Stimulated activated naive CD8-positive, alpha-beta T cell treated with anti-CD3 and anti-CD28 coated beads, Interleukin-15, amount 100 ng/mL, for 72 hours (primary cell): ENCODE measurements at regions not wholly inside any gene's neighbourhood (a gene's known extent, or its start where the extent isn't known, plus 50 kb on each side); places are given as distances from the start of the nearest gene placed in this dataset.
"Not testable (repeated sequence)": the region's sequence is repeated elsewhere in the genome, so short reads cannot be mapped to it uniquely, and the experiment has no call there.

Experiments
- ATAC-seq: fragments of 150-1000 bp; cut with Tn5 transposase; 2 replicates; pipeline ENCODE4 v1.10.0; 2021; ENCODE audit warnings: mild to moderate bottlenecking, moderate library complexity
- DNase-seq, 2 donors: peaks; one replicate each; pipeline ENCODE4 v3.0.0; 2021 to 2022
- H3K27ac Mint-ChIP-seq, 2 donors: one replicate each; pipeline ENCODE4 v1.8.0; 2022; ENCODE audit warnings: mild to moderate bottlenecking in 2 of 2, mixed read lengths in 2 of 2, moderate library complexity in 2 of 2
- H3K27me3 Mint-ChIP-seq: one replicate; pipeline ENCODE4 v1.8.0; 2022; ENCODE audit warnings: mixed read lengths
- H3K4me1 Mint-ChIP-seq: one replicate; pipeline ENCODE4 v1.8.0; 2022; ENCODE audit warnings: mild to moderate bottlenecking, mixed read lengths
- H3K4me3 Mint-ChIP-seq, 2 donors: one replicate each; pipeline ENCODE4 v1.8.0; 2022; ENCODE audit warnings: mild to moderate bottlenecking in 2 of 2, mixed read lengths in 2 of 2, moderate library complexity in 1 of 2
- H3K9me3 Mint-ChIP-seq, 2 donors: one replicate each; pipeline ENCODE4 v1.8.0; 2022; ENCODE audit warnings: mixed read lengths in 2 of 2

GRCh38 chr2:100704711-100705110 is 115.2 kb upstream of the NPAS2 start:
- no peak overlapping the region for H3K4me3 Mint-ChIP-seq
- H3K27me3 Mint-ChIP-seq, result no peaks in the 10 kb centered on the region

GRCh38 chr2:100707016-100707947 is 112.7 kb upstream of the NPAS2 start:
- Mint-ChIP-seq H3K4me3 (no peak overlapping the region), H3K27me3 (no peaks in the 10 kb centered on the region), H3K9me3 (no peaks in the 10 kb centered on the region), H3K4me1 (peaks cover 13% of the 10 kb centered on the region), H3K27ac (peak overlapping the region in 1 of 2 donors; percentile 55)
- DNase-seq (no peak), ATAC-seq (no peak)

More at GRCh38 chr2:100704711-100705110, 115.2 kb upstream of the NPAS2 start:
- no peak for ATAC-seq
- peaks cover 5 to 7% of the 10 kb centered on the region in 2 donors for H3K9me3 Mint-ChIP-seq
- DNase-seq, result no peak
- peaks cover 13% of the 10 kb centered on the region for H3K4me1 Mint-ChIP-seq
- H3K27ac Mint-ChIP-seq, result no peak overlapping the region

GRCh38 chr2:100708333-100708732 is 111.6 kb upstream of the NPAS2 start:
- ATAC-seq (no peak), DNase-seq (no peak)
- peaks cover 13% of the 10 kb centered on the region for H3K4me1 Mint-ChIP-seq
- H3K9me3 Mint-ChIP-seq, result no peaks in the 10 kb centered on the region
- H3K4me3 Mint-ChIP-seq, result no peak overlapping the region
- no peaks in the 10 kb centered on the region for H3K27me3 Mint-ChIP-seq
- H3K27ac Mint-ChIP-seq, result no peak overlapping the region

DNA sequence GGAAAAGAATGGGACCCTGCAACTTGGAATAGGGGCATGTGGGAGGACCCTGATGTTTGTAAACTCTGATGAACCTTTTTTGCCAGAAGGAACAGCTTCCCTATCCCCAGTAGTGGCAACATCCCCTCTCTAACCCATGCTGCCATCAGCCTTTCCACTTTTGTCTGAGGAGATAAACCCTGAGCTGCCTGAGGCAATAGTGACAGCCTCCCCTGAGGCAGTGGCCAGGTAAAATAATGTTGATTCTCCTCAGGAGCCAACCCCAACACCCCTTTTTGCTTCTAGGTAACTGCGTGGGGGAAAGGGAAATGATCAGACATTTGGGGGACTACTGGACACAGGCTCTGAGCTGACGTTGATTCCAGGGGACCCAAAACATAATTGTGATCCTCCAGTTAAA is 106.8 kb upstream of the NPAS2 start:
- no peak for DNase-seq
- no peak overlapping the region for H3K4me3 Mint-ChIP-seq
- no peaks in the 10 kb centered on the region for H3K27me3 Mint-ChIP-seq
- no peak for ATAC-seq
- no peaks in the 10 kb centered on the region for H3K9me3 Mint-ChIP-seq
- H3K27ac Mint-ChIP-seq, result peak overlapping the region in 1 of 2 donors; percentile 48
- H3K4me1 Mint-ChIP-seq, result peaks cover 4% of the 10 kb centered on the region

DNA sequence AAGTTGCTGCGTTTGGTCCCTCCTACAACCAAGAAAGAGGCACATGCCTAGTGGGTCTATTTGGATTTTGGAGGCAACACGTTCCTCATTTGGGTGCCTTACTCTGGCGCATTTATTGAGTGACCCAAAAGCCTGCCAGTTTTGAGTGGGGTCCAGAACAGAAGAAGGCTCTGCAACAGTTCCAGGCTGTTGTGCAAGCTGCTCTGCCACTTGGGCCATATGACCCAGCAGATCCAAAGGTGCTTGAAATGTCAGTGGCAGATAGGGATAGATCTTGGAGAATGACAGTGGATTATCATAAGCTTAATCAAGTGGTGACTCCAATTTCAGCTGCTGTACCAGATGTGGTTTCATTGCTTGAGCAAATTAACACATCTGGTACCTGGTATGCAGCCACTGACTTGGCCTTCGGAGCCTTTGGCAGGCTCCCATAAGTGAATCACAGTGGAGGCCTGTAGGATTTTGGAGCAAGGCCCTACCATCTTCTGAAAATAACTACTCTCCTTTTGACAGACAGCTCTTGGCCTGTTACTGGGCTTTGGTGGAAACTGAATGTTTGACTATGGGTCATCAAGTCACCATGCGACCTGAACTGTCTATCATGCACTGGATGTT is 105.4 kb upstream of the NPAS2 start:
- not testable (repeated sequence) for H3K4me3 Mint-ChIP-seq, DNase-seq, H3K9me3 Mint-ChIP-seq, H3K27ac Mint-ChIP-seq, ATAC-seq, H3K27me3 Mint-ChIP-seq, H3K4me1 Mint-ChIP-seq

DNA sequence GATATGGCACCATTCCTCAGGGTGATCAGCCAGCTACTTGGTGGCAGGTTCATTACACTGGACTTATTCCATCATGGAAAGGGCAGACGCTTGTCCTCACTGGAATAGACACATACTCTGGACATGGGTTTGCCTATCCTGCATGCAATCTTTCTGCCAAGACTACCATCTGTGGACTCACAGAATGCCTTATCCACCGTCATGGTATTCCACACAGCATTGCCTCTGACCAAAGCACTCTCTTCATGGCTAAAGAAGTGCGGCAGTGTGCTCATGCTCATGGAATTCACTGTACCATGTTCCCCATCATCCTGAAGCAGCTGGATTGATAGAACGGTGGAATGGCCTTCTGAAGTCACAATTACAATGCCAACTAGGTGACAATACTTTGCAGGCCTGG is 104.1 kb upstream of the NPAS2 start:
- not testable (repeated sequence) for H3K4me1 Mint-ChIP-seq, H3K27ac Mint-ChIP-seq

GRCh38 chr2:100716581-100716980 is 103.4 kb upstream of the NPAS2 start:
- ATAC-seq (no peak), DNase-seq (no peak)
- Mint-ChIP-seq H3K4me3 (no peak overlapping the region), H3K27ac (no peak overlapping the region), H3K9me3 (no peaks in the 10 kb centered on the region), H3K4me1 (no peaks in the 10 kb centered on the region), H3K27me3 (no peaks in the 10 kb centered on the region)

More for the DNA sequence above, 104.1 kb upstream of the NPAS2 start:
- DNase-seq, H3K27me3 Mint-ChIP-seq, H3K9me3 Mint-ChIP-seq, ATAC-seq, H3K4me3 Mint-ChIP-seq: not testable (repeated sequence)

- H3K27me3 Mint-ChIP-seq, result no peaks in the 10 kb centered on the region
- H3K4me1 Mint-ChIP-seq, result no peaks in the 10 kb centered on the region
- no peaks in the 10 kb centered on the region for H3K9me3 Mint-ChIP-seq
- no peak overlapping the region for H3K4me3 Mint-ChIP-seq
- ATAC-seq, result no peak
- no peak for DNase-seq
- H3K27ac Mint-ChIP-seq, result no peak overlapping the region
These were observed 101.8 kb upstream of the NPAS2 start for GRCh38 chr2:100718065-100718629.

DNA sequence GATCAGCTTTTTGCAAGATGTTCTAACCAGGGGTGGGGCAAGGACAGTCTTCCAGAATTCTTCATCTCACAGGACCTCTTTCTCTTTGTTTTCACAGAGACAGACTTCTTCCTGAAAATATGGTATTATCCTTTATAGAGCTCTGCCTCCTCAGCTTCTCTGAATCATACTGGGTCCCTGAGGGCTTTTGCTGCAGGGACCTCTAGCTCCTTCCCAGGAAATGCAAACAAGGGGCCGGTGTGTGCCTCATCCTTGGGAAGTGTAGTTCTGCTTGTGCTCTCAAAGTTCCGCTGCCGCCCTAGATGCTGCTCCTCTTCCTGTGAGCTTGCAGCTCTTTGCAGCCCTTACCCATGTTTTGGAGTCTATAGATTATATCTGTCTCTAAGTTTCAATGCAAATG is 99.5 kb upstream of the NPAS2 start:
- no peak overlapping the region for H3K27ac Mint-ChIP-seq
- no peaks in the 10 kb centered on the region for H3K9me3 Mint-ChIP-seq
- DNase-seq (no peak), ATAC-seq (no peak)
- H3K4me3 Mint-ChIP-seq, result no peak overlapping the region
- no peaks in the 10 kb centered on the region for H3K27me3 Mint-ChIP-seq
- H3K4me1 Mint-ChIP-seq, result no peaks in the 10 kb centered on the region

DNA sequence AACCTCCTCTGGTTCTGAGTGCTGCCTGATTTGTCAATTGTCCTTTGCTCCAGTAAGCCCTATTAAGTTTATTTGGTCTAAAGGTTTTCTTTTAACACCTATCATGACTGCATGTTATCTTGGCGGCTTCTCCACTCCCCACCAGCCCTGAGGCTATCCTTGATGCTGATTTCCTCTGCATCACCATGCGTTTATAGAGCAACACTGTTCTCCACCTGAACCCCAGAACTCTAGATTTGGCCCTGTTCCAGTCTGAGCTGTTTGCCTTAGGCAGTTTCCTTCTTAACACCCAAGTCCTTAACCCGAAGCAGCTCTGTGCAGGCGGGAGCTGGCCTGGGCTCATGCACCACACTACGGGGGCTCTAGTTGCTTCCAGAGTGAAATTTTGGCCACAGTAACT is 98.2 kb upstream of the NPAS2 start:
- Mint-ChIP-seq H3K4me1 (no peaks in the 10 kb centered on the region), H3K27me3 (no peaks in the 10 kb centered on the region), H3K9me3 (no peaks in the 10 kb centered on the region), H3K4me3 (no peak overlapping the region), H3K27ac (no peak overlapping the region)
- DNase-seq, result no peak
- no peak for ATAC-seq

DNA sequence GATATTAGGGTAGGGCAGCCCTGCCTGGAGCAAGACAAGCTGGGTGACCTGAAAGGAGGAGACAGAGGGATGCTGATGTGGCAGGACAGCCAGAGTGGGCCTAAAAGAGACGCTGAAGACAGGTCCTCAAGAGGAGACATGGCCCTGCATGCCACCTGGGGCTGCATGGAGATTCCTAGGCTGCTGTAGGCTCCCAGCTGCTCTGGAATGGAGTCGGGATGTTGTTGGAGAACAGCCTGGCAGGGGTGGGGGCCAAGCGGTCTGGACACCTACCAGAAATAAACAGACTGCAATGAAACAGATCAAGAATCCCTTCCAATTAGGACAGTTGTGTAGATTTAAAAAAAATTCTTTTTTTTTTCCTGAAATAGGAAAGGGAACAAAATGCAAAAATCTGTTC is 97.8 kb upstream of the NPAS2 start:
- no peaks in the 10 kb centered on the region for H3K9me3 Mint-ChIP-seq
- DNase-seq (no peak), ATAC-seq (no peak)
- H3K4me1 Mint-ChIP-seq, result no peaks in the 10 kb centered on the region
- no peaks in the 10 kb centered on the region for H3K27me3 Mint-ChIP-seq
- H3K4me3 Mint-ChIP-seq, result no peak overlapping the region
- H3K27ac Mint-ChIP-seq, result no peak overlapping the region

- ATAC-seq, result no peak
- no peak overlapping the region for H3K27ac Mint-ChIP-seq
- no peaks in the 10 kb centered on the region for H3K27me3 Mint-ChIP-seq
- no peaks in the 10 kb centered on the region for H3K4me1 Mint-ChIP-seq
- no peak overlapping the region for H3K4me3 Mint-ChIP-seq
- no peaks in the 10 kb centered on the region for H3K9me3 Mint-ChIP-seq
- no peak for DNase-seq
These were observed 93.1 kb upstream of the NPAS2 start for GRCh38 chr2:100726866-100727265.

DNA sequence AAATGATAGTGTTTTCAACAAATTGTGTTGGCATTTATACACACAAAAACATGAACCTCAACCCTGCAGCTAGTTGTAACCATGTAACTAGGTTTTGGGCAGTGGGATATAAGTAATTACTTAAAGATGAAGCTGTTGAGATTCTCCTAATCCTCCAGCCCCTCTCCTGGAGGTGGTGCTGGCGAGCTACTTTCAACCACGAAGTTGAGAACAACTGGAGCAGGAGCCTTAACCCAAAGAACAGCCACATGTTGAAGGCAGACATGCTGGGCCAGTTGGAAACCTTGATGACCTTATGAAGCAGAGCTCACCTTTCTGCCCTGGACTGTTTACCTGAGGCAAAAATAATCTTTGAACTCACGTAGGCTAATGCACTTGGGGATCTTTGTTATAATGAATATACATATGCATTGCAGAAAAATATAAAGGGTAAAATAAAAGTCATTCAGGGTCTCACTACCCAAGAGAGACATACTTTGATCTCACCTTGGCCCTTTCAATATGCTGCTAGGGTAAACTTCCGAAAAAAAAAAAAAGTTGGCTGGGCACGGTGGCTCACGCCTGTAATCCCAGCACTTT is 89.6 kb upstream of the NPAS2 start:
- no peak overlapping the region for H3K27ac Mint-ChIP-seq
- ATAC-seq (peak; percentile 66), DNase-seq (peak in 1 of 2 donors; percentile 46)
- no peaks in the 10 kb centered on the region for H3K4me1 Mint-ChIP-seq
- no peak overlapping the region for H3K4me3 Mint-ChIP-seq
- H3K27me3 Mint-ChIP-seq, result no peaks in the 10 kb centered on the region
- no peaks in the 10 kb centered on the region for H3K9me3 Mint-ChIP-seq

DNA sequence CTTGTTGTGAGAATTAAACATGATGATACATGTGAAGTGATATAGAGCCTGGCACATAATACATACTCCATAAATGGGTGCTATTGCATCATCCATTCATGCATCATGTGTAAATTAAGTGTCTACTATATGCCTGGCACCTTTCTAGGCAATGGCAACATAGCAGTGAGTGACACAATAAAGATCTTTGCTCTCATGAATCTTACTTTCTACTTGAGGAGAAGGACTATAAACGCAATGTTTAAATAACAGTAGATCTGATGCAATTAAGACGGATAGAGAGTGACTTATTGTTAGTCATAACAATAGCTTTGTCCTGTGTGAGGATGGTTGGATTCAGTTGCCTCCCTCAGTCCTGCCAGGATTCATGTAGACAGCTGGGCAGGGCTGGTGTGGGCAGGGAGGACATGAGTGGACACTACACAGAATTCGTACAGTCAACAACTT is 88.4 kb upstream of the NPAS2 start:
- ATAC-seq (no peak), DNase-seq (no peak)
- H3K27ac Mint-ChIP-seq, result peak overlapping the region in 1 of 2 donors; percentile 38
- no peak overlapping the region for H3K4me3 Mint-ChIP-seq
- H3K27me3 Mint-ChIP-seq, result no peaks in the 10 kb centered on the region
- H3K9me3 Mint-ChIP-seq, result no peaks in the 10 kb centered on the region
- H3K4me1 Mint-ChIP-seq, result no peaks in the 10 kb centered on the region

GRCh38 chr2:100733391-100734187 is 86.3 kb upstream of the NPAS2 start:
- Mint-ChIP-seq H3K4me1 (no peaks in the 10 kb centered on the region), H3K9me3 (no peaks in the 10 kb centered on the region), H3K27ac (no peak overlapping the region), H3K4me3 (no peak overlapping the region), H3K27me3 (no peaks in the 10 kb centered on the region)
- DNase-seq (no peak), ATAC-seq (no peak)
